Endodermal cell (in vitro differentiated cells): ENCODE measurements at regions not wholly inside any gene's neighbourhood (a gene's known extent, or its start where the extent isn't known, plus 50 kb on each side); places are given as distances from the start of the nearest gene placed in this dataset.
"Not testable (repeated sequence)": the region's sequence is repeated elsewhere in the genome, so short reads cannot be mapped to it uniquely, and the experiment has no call there.

ENCODE experiments used
- DNase-seq: peaks from one replicate; pipeline ENCODE4 v3.0.0-alpha.2; 2017
- H3K27ac ChIP-seq: 2 replicates; pipeline ENCODE4 v1.5.1; 2013; ENCODE audit warnings: mild to moderate bottlenecking, low read depth, low read length, moderate library complexity
- H3K27me3 ChIP-seq: 2 replicates; pipeline ENCODE4 v1.6.1; 2013; ENCODE audit warnings: mild to moderate bottlenecking, low read length, moderate library complexity; ENCODE audit not compliant: insufficient read depth, control insufficient read depth, poor library complexity, severe bottlenecking
- H3K36me3 ChIP-seq: 2 replicates; pipeline ENCODE4 v1.7.0; 2013; ENCODE audit warnings: mild to moderate bottlenecking, low read length, moderate library complexity; ENCODE audit not compliant: control insufficient read depth, insufficient read depth
- H3K4me1 ChIP-seq: one replicate; pipeline ENCODE4 v1.7.0; 2013; ENCODE audit warnings: low read length; ENCODE audit not compliant: control insufficient read depth, insufficient read depth
- H3K4me3 ChIP-seq: 2 replicates; pipeline ENCODE4 v1.5.1; 2013; ENCODE audit warnings: mild to moderate bottlenecking, low read length, moderate library complexity
- H3K9ac ChIP-seq: 2 replicates; pipeline ENCODE4 v1.6.1; 2013; ENCODE audit warnings: mild to moderate bottlenecking, low read length, moderate library complexity; ENCODE audit not compliant: poor library complexity, severe bottlenecking; ENCODE audit errors: extremely low read depth
- H3K9me3 ChIP-seq: 2 replicates; pipeline ENCODE4 v1.6.1; 2013; ENCODE audit warnings: mild to moderate bottlenecking, low read length, moderate library complexity; ENCODE audit not compliant: control insufficient read depth
- H3K27ac Mint-ChIP-seq: 2 replicates; pipeline ENCODE4 v1.8.0; 2020; ENCODE audit warnings: mixed read lengths
- H3K27me3 Mint-ChIP-seq: 2 replicates; pipeline ENCODE4 v1.8.0; 2021; ENCODE audit warnings: mild to moderate bottlenecking, mixed read lengths; ENCODE audit not compliant: insufficient read depth
- H3K36me3 Mint-ChIP-seq: 2 replicates; pipeline ENCODE4 v1.8.0; 2020; ENCODE audit warnings: low read depth, mixed read lengths
- H3K4me1 Mint-ChIP-seq: 2 replicates; pipeline ENCODE4 v1.8.0; 2020; ENCODE audit warnings: mixed read lengths
- H3K4me3 Mint-ChIP-seq: 2 replicates; pipeline ENCODE4 v1.8.0; 2020; ENCODE audit warnings: mild to moderate bottlenecking, moderate library complexity, mixed read lengths
- H3K9me3 Mint-ChIP-seq: 2 replicates; pipeline ENCODE4 v1.8.0; 2020; ENCODE audit warnings: mild to moderate bottlenecking, mixed read lengths
- WGBS, 2 experiments: methylation state at CpG; one replicate each; pipeline versions ENCODE4 v1.1.5 to v1.1.7; 2013; ENCODE audit warnings: missing lambda C conversion rate in 2 of 2, mixed read lengths in 1 of 2; ENCODE audit not compliant: insufficient coverage in 1 of 2, insufficient read length in 1 of 2; 5-methylcytosine and 5-hydroxymethylcytosine counted together
- TF ChIP-seq, protein P1 (sequence below): fragments of 200-600 bp; sonication (generic); conservative IDR thresholded peaks from 2 replicates; pipeline ENCODE4 v1.5.0; 2021; ENCODE audit warnings: antibody characterized with exemption, mild to moderate bottlenecking

DNA sequence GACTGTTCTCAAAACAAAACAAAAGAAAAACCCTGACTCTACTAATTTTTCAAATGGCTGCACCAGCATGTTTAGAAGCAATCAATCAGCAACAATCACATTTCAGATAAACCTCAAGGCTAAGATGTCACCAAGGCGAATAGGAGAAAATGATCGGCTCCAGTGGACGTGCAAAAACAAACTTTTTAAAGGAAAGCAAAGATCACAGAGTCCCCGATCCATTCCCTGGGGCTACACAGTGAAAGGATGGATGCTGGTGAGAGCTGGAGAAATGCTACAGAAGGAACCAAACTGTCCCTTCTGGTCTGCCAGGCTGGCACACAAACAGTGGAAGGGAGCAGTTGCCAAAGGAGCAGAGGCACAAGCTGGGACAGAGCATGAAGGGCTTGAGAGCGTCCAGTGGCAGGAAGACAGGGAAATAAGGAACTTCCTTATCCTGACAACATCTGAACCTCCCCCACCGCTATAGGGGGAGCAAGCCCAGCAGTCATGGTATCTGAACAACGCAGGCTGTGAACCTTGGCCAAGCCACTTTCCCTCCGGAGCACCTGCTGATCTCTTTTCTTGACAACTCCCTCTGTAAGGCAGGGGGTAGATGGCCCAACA lies 73.7 kb upstream of the HIVEP1 start:
- no peak overlapping the region for H3K27ac Mint-ChIP-seq
- WGBS, 2 experiments: 59 to 66% methylated on average over 4 to 8 of the region's 8 CpGs
- H3K27me3 ChIP-seq: no peaks in the 10 kb centered on the region
- H3K36me3 ChIP-seq: no peaks in the 10 kb centered on the region
- no peaks in the 10 kb centered on the region for H3K9me3 ChIP-seq
- peaks cover 5% of the 10 kb centered on the region for H3K9me3 Mint-ChIP-seq
- no peak overlapping the region for H3K4me3 Mint-ChIP-seq
- no peaks in the 10 kb centered on the region for H3K27me3 Mint-ChIP-seq
- TF ChIP-seq, protein P1, sequence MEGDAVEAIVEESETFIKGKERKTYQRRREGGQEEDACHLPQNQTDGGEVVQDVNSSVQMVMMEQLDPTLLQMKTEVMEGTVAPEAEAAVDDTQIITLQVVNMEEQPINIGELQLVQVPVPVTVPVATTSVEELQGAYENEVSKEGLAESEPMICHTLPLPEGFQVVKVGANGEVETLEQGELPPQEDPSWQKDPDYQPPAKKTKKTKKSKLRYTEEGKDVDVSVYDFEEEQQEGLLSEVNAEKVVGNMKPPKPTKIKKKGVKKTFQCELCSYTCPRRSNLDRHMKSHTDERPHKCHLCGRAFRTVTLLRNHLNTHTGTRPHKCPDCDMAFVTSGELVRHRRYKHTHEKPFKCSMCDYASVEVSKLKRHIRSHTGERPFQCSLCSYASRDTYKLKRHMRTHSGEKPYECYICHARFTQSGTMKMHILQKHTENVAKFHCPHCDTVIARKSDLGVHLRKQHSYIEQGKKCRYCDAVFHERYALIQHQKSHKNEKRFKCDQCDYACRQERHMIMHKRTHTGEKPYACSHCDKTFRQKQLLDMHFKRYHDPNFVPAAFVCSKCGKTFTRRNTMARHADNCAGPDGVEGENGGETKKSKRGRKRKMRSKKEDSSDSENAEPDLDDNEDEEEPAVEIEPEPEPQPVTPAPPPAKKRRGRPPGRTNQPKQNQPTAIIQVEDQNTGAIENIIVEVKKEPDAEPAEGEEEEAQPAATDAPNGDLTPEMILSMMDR: no peak
- peaks cover 4% of the 10 kb centered on the region for H3K4me1 Mint-ChIP-seq
- peak; percentile 87 for DNase-seq
- no peak overlapping the region for H3K4me3 ChIP-seq
- peak overlapping the region; percentile 3 for H3K27ac ChIP-seq
- no peaks in the 10 kb centered on the region for H3K4me1 ChIP-seq
- H3K9ac ChIP-seq: no peak overlapping the region
- no peaks in the 10 kb centered on the region for H3K36me3 Mint-ChIP-seq

DNA sequence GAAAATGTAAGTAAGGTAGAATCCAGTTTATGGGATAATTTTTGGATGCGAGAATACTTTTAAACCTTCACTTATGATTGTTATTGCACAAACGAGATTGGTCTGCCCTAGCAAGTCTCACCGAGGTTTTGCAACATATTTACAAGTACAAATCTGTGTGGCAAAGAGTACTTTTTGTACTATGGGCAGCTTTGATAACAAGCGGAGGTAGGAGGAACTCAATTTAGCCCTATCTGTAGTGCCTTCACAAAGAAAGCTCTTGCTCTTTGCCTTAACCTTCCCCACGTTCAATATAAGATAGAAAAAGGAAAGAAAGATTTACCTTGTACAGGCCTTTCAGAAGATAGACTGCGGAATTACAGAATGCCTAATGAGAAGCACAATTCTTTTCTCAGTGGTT lies 77.5 kb upstream of the HIVEP1 start:
- TF ChIP-seq, protein P1: no peak
- 93 to 95% methylated on average over 4 to 6 of the region's 6 CpGs for WGBS, 2 experiments

DNA sequence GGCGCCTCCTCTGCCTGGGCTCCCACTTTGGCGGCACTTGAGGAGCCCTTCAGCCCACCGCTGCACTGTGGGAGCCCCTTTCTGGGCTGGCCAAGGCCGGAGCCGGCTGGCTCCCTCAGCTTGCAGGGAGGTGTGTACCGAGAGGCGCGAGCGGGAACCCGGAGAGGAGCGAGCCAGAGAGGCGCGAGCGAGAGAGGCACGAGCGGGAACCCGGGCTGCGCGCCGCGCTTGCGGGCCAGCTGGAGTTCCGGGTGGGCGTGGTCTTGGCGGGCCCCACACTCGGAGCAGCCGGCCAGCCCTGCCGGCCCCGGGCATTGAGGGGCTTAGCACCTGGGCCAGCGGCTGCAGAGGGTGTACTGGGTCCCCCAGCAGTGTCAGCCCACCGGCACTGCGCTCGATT lies 79.2 kb upstream of the HIVEP1 start:
- H3K27ac Mint-ChIP-seq: not testable (repeated sequence)

More for the DNA sequence above, 77.5 kb upstream of the HIVEP1 start:
- Mint-ChIP-seq H3K36me3 (no peaks in the 10 kb centered on the region), H3K27ac (no peak overlapping the region), H3K4me1 (peaks cover 4% of the 10 kb centered on the region), H3K4me3 (no peak overlapping the region), H3K9me3 (peaks cover 17% of the 10 kb centered on the region), H3K27me3 (no peaks in the 10 kb centered on the region)
- Histone ChIP-seq H3K27me3 (no peaks in the 10 kb centered on the region), H3K9me3 (no peaks in the 10 kb centered on the region), H3K27ac (no peak overlapping the region), H3K36me3 (no peaks in the 10 kb centered on the region), H3K4me3 (no peak overlapping the region), H3K9ac (no peak overlapping the region), H3K4me1 (no peaks in the 10 kb centered on the region)
- DNase-seq: no peak

More for the DNA sequence above, 79.2 kb upstream of the HIVEP1 start:
- not testable (repeated sequence) for H3K9me3 ChIP-seq, DNase-seq, H3K9ac ChIP-seq, H3K27me3 ChIP-seq, H3K4me1 ChIP-seq, H3K36me3 Mint-ChIP-seq, H3K4me3 Mint-ChIP-seq, H3K27me3 Mint-ChIP-seq, H3K4me3 ChIP-seq, H3K27ac ChIP-seq, H3K36me3 ChIP-seq, H3K4me1 Mint-ChIP-seq
- WGBS, 2 experiments: 89 to 100% methylated on average over 3 to 33 of the region's 33 CpGs
- H3K9me3 Mint-ChIP-seq: peaks cover 17% of the 10 kb centered on the region
